ENCODE measurements at regions not wholly inside any gene's neighbourhood (a gene's known extent, or its start where the extent isn't known, plus 50 kb on each side); places are given as distances from the start of the nearest gene placed in this dataset.

GRCh38 chr7:136229790-136230189 is 252.6 kb upstream of the MTPN start:
- DNase-seq = no peak

- DNase-seq = no peak
Observed at GRCh38 chr7:136228171-136228570, 251.0 kb upstream of the MTPN start.

- DNase-seq = no peak
Observed at GRCh38 chr7:136214356-136214755, 237.2 kb upstream of the MTPN start.

GRCh38 chr7:136213012-136213411 is 235.9 kb upstream of the MTPN start:
- DNase-seq = no peak

GRCh38 chr7:136210664-136211063 is 233.5 kb upstream of the MTPN start:
- DNase-seq = no peak

GRCh38 chr7:136210079-136210478 is 232.9 kb upstream of the MTPN start:
- no peak for DNase-seq

GRCh38 chr7:136205956-136206355 is 228.8 kb upstream of the MTPN start:
- no peak for DNase-seq

GRCh38 chr7:136198168-136198567 is 221.0 kb upstream of the MTPN start:
- no peak for DNase-seq

- no peak for DNase-seq
Observed at GRCh38 chr7:136194878-136195277, 217.7 kb upstream of the MTPN start.

- DNase-seq = no peak
Observed at GRCh38 chr7:136193940-136194339, 216.8 kb upstream of the MTPN start.

GRCh38 chr7:136189506-136189998 is 212.4 kb upstream of the MTPN start:
- DNase-seq = no peak

GRCh38 chr7:136186281-136186680 is 209.1 kb upstream of the MTPN start:
- DNase-seq = no peak

- DNase-seq = no peak
Observed at GRCh38 chr7:136184719-136185118, 207.6 kb upstream of the MTPN start.

- no peak for DNase-seq
Observed at GRCh38 chr7:136183981-136184380, 206.8 kb upstream of the MTPN start.

GRCh38 chr7:136180984-136181383 is 203.8 kb upstream of the MTPN start:
- no peak for DNase-seq

- no peak for DNase-seq
Observed at GRCh38 chr7:136179851-136180721, 202.9 kb upstream of the MTPN start.

- no peak for DNase-seq
Observed at GRCh38 chr7:136179154-136179553, 202.0 kb upstream of the MTPN start.

- DNase-seq = no peak
Observed at GRCh38 chr7:136174477-136175125, 197.4 kb upstream of the MTPN start.

- DNase-seq = no peak
Observed at GRCh38 chr7:136173874-136174273, 196.7 kb upstream of the MTPN start.

- DNase-seq = no peak
Observed at GRCh38 chr7:136171233-136171632, 194.1 kb upstream of the MTPN start.

GRCh38 chr7:136168821-136169220 is 191.7 kb upstream of the MTPN start:
- no peak for DNase-seq

- no peak for DNase-seq
Observed at GRCh38 chr7:136167991-136168390, 190.8 kb upstream of the MTPN start.

GRCh38 chr7:136166521-136166920 is 189.4 kb upstream of the MTPN start:
- DNase-seq = no peak

GRCh38 chr7:136163340-136163801 is 186.2 kb upstream of the MTPN start:
- DNase-seq = no peak
